GF-D8 (cell line): ENCODE measurements at regions not wholly inside any gene's neighbourhood (a gene's known extent, or its start where the extent isn't known, plus 50 kb on each side); places are given as distances from the start of the nearest gene placed in this dataset.

Experiments used
- DNase-seq: peaks from one replicate; lab custom pipeline; 2025; lab: John Stamatoyannopoulos, UW

DNA sequence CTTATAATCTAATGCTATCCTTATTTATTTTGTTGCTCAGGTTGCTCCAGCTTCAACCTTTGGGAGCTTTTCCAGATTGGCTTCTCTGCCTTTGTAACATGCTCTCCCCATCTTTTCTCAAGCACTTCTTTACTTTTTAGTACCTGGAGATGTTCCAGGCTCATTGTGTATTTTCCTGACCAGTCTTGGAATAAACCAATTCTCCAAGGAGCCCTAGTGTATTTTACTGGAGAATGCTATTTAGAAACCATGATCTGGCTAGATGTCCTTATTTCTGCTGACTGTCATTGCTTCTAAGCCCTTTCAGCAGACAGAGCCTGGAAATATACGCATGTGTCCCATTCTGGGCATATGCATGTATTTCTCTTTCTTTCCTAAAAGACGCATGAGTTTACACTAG lies 95.7 kb downstream of the EMX2 start:
- no peak for DNase-seq

GRCh38 chr10:117638664-117639200 lies 96.2 kb downstream of the EMX2 start:
- no peak for DNase-seq

GRCh38 chr10:117640406-117640805 lies 97.9 kb downstream of the EMX2 start:
- no peak for DNase-seq

GRCh38 chr10:117646718-117647117 lies 104.2 kb downstream of the EMX2 start:
- no peak for DNase-seq

GRCh38 chr10:117647306-117647705 lies 104.8 kb downstream of the EMX2 start:
- DNase-seq = no peak

DNA sequence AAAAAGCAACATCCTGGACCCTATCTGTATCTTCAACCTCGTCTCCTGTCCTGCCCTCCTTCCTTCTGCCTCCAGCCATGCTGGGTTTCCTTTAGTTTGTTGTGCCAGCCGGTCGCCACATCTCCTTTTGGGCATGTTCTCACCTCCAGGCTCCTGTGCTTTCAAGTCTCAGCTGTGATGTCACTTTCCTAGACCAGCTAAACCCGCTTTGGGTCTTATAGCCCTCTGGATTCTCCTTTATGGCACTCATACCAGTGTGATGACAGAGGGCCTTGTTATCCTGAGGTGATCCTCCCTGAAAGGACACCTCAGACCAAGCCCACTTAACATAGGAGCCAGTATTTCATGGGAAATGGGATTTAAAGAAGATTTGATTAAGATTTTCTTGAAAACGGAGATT lies 108.6 kb downstream of the EMX2 start:
- DNase-seq = no peak

GRCh38 chr10:117652228-117653169 lies 110.0 kb downstream of the EMX2 start:
- no peak for DNase-seq

- DNase-seq = no peak
These were observed 110.6 kb downstream of the EMX2 start for GRCh38 chr10:117653170-117653515.

- DNase-seq = no peak
These were observed 111.6 kb downstream of the EMX2 start for GRCh38 chr10:117654105-117654504.

DNA sequence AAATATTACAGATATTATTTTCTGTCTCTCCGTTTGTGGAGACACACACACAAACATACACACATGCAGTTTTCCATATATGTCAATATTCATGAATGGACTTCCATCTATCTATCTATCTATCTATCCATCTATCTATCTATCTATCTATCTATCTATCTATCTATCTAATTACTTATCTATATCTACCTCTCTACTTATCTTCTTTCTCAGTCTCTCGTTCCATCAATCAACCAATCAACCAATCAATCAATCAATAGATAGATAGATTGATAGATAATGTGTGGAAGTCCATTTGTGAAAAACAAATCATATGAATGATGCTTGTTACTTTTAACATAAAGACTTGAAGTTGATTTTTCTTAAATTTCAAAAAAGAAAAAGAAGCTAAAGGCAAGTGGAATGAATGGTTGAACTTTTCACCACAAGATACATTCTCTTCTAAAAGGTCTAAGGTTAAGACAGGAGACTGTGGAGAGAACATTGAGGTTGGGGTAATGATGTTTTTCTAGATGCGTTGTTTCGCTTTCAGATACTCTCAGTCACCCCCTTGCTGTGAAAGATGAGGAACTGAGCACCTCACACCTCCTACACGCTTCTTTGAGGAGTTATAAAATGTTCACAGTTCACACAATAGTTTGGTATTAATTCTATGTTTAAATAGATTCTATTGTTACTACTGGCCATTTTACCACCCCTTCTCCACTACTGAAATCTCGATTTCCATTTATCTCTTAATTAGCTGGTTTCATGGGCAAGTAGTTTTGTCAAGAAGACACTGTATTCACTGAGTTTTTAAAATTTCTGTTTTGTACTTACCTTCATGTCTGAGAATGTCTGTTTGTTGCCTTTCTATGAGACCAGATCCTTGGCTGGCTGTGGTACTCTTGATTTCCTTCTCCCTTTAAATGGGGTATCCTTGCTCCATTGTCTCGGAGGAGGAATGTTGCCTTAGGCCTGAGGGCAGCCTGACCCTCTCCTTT lies 114.1 kb downstream of the EMX2 start:
- no peak for DNase-seq

- no peak for DNase-seq
These were observed 118.8 kb downstream of the EMX2 start for GRCh38 chr10:117661316-117661715.

- DNase-seq = no peak
These were observed 119.6 kb downstream of the EMX2 start for GRCh38 chr10:117662126-117662525.

DNA sequence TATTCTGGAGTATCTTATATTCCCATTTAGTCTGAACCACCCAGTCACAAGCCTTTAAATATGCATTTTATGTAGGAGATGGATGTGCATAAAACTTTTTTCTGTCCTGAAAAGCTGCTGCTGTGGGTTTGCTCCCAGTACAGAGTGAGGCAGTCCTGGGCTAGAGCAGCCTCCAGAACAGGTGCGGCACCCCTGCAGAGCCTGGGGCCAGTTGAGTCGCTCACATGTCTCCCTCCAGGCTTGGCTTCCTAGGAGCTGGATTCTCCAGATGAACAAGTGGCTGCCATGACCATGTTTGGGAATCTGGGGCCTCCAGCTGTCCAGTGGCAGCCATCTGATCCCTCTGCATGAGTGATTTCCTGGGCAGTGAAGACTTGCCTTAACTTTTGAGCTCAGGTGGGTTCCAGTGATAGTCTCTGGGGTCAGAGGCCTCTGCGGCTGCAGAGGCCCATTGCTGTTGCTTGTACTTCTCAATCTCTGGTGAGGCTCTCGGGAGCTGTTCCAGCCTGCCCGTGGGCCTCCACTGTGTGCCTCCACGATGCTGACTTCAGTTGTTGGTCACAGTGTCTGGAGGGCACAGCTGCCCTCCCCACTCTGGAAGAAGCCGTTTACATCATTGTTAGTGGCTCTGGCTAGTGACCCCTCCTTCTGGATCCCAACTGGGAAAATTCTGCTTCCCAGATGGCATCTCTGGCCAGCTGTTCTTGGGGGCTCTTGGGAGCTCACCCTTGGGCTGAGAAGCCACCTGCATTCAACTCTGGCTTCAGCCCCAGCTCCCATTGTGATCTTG lies 120.4 kb downstream of the EMX2 start:
- DNase-seq = no peak

GRCh38 chr10:117663750-117664149 lies 121.2 kb downstream of the EMX2 start:
- DNase-seq = no peak

DNA sequence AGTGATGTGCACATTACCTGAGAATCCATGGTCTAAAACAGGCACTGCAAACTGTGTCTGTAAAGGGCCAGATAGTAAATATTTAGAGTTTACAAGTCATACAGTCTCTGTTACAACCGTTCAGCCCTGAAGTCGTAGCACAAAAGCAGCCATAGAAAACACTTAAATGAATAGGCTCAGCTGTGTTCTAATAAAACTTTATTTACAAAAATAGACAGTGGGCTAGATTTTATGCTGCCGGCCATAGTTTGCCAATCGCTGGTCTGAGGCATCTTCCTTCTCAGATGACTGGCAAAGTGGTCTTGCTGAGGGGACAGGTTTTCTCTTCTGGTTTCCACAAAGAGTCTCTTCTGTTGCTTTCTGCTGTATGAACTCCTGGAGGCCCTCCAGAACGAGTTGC lies 121.7 kb downstream of the EMX2 start:
- DNase-seq = no peak

- no peak for DNase-seq
These were observed 123.6 kb downstream of the EMX2 start for GRCh38 chr10:117666166-117666565.

GRCh38 chr10:117666965-117667364 lies 124.4 kb downstream of the EMX2 start:
- no peak for DNase-seq

- no peak for DNase-seq
These were observed 125.3 kb downstream of the EMX2 start for GRCh38 chr10:117667831-117668230.

- DNase-seq = no peak
These were observed 125.9 kb downstream of the EMX2 start for GRCh38 chr10:117668327-117669008.

DNA sequence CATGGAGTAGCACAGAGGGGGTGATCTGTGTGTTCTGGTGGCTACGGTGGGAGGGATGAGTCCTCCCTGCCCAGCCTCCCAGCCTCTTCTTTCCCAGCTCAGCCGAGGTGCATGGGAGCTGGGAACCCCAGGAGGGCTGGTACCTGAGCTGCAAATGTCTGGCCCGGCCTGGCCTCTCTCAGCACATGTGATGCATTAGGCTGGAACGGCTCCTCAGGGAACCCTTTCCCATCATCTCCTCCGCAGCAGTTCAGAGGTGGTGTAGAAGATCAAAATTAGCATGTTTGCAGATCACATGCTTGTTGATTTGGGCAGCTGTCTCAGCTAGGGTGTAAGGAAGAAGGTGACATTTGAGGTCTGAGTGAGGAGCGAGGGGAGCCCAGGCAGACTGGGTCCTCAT lies 126.6 kb downstream of the EMX2 start:
- no peak for DNase-seq
